H9 (cell line): ENCODE measurements at regions not wholly inside any gene's neighbourhood (a gene's known extent, or its start where the extent isn't known, plus 50 kb on each side); places are given as distances from the start of the nearest gene placed in this dataset.

Experiments used
- DNase-seq: peaks from one replicate; pipeline ENCODE4 v3.0.0-alpha.2; 2017
- H2AFZ ChIP-seq: one replicate; pipeline ENCODE4 v1.6.1; 2013; ENCODE audit warnings: mild to moderate bottlenecking, low read length, control low read depth, moderate library complexity
- H2AK5ac ChIP-seq: 2 replicates; pipeline ENCODE4 v1.6.1; 2013; ENCODE audit warnings: low read length, control low read depth, mixed read lengths; ENCODE audit not compliant: insufficient read length
- H2BK120ac ChIP-seq: one replicate; pipeline ENCODE4 v1.6.1; 2013; ENCODE audit warnings: low read depth, mild to moderate bottlenecking, low read length, control low read depth, inconsistent platforms; ENCODE audit not compliant: poor library complexity, severe bottlenecking
- H2BK12ac ChIP-seq: 2 replicates; pipeline ENCODE4 v1.6.1; 2013; ENCODE audit warnings: low read length, control low read depth, mixed read lengths, low read depth; ENCODE audit not compliant: insufficient read length
- H2BK15ac ChIP-seq: 2 replicates; pipeline ENCODE4 v1.6.1; 2013; ENCODE audit warnings: low read depth, low read length, control low read depth
- H2BK20ac ChIP-seq: one replicate; pipeline ENCODE4 v1.6.1; 2013; ENCODE audit warnings: low read depth, mild to moderate bottlenecking, low read length, control low read depth, inconsistent platforms; ENCODE audit not compliant: poor library complexity, severe bottlenecking
- H2BK5ac ChIP-seq: 2 replicates; pipeline ENCODE4 v1.6.1; 2013; ENCODE audit warnings: low read length, control low read depth, mixed read lengths; ENCODE audit not compliant: insufficient read length
- H3K14ac ChIP-seq: 2 replicates; pipeline ENCODE4 v1.6.1; 2013; ENCODE audit warnings: low read length, control low read depth; ENCODE audit not compliant: insufficient read depth
- H3K18ac ChIP-seq: 2 replicates; pipeline ENCODE4 v1.6.1; 2013; ENCODE audit warnings: low read depth, mild to moderate bottlenecking, mixed read lengths, low read length, control low read depth; ENCODE audit not compliant: insufficient read length
- H3K23ac ChIP-seq: 2 replicates; pipeline ENCODE4 v1.6.1; 2013; ENCODE audit warnings: low read length, control low read depth, mixed read lengths, low read depth; ENCODE audit not compliant: insufficient read length
- H3K23me2 ChIP-seq: 2 replicates; pipeline ENCODE4 v1.6.1; 2013; ENCODE audit warnings: low read depth, mild to moderate bottlenecking, mixed read lengths, low read length, control low read depth; ENCODE audit not compliant: insufficient read length, poor library complexity, severe bottlenecking
- H3K27ac ChIP-seq: 2 replicates; pipeline ENCODE4 v1.5.1; 2013; ENCODE audit warnings: low read length, control low read depth, mixed read lengths, low read depth; ENCODE audit not compliant: insufficient read length
- H3K27me3 ChIP-seq: 2 replicates; pipeline ENCODE4 v1.6.1; 2013; ENCODE audit warnings: low read length, control low read depth, inconsistent platforms; ENCODE audit not compliant: insufficient read depth
- H3K4ac ChIP-seq: 2 replicates; pipeline ENCODE4 v1.6.1; 2013; ENCODE audit warnings: low read depth, mild to moderate bottlenecking, control low read depth, inconsistent platforms, low read length, moderate library complexity
- H3K4me1 ChIP-seq: 2 replicates; pipeline ENCODE4 v1.6.1; 2013; ENCODE audit warnings: low read length, control low read depth, inconsistent platforms; ENCODE audit not compliant: insufficient read depth
- H3K4me2 ChIP-seq: 2 replicates; pipeline ENCODE4 v1.6.1; 2013; ENCODE audit warnings: low read length, control low read depth, mixed read lengths; ENCODE audit not compliant: insufficient read length, insufficient read depth
- H3K56ac ChIP-seq: 2 replicates; pipeline ENCODE4 v1.6.1; 2013; ENCODE audit warnings: low read depth, mild to moderate bottlenecking, mixed read lengths, low read length, control low read depth; ENCODE audit not compliant: insufficient read length
- H3K79me1 ChIP-seq: 2 replicates; pipeline ENCODE4 v1.6.1; 2013; ENCODE audit warnings: low read depth, mild to moderate bottlenecking, moderate library complexity, low read length, control low read depth, inconsistent platforms; ENCODE audit not compliant: insufficient read depth, poor library complexity, severe bottlenecking
- H3K79me2 ChIP-seq: 2 replicates; pipeline ENCODE4 v1.6.1; 2013; ENCODE audit warnings: low read length, control low read depth, inconsistent platforms; ENCODE audit not compliant: insufficient read depth
- H3K9ac ChIP-seq: 2 replicates; pipeline ENCODE4 v1.6.1; 2013; ENCODE audit warnings: low read length, control low read depth, mixed read lengths; ENCODE audit not compliant: insufficient read length; ENCODE audit errors: extremely low read depth
- H3K9me3 ChIP-seq: one replicate; pipeline ENCODE4 v1.6.1; 2013; ENCODE audit warnings: low read depth, low read length, inconsistent platforms; ENCODE audit not compliant: control insufficient read depth
- H3T11ph ChIP-seq: one replicate; pipeline ENCODE4 v1.6.1; 2013; ENCODE audit warnings: mild to moderate bottlenecking, low read length, control low read depth, inconsistent platforms
- H4K20me1 ChIP-seq: one replicate; pipeline ENCODE4 v1.6.1; 2013; ENCODE audit not compliant: control insufficient read depth, insufficient read length, insufficient read depth
- H4K5ac ChIP-seq: 2 replicates; pipeline ENCODE4 v1.6.1; 2013; ENCODE audit warnings: low read depth, mild to moderate bottlenecking, mixed read lengths, low read length, control low read depth; ENCODE audit not compliant: insufficient read length
- H4K8ac ChIP-seq: replicated peaks from 2 replicates; pipeline ENCODE4 v1.6.1; 2013; ENCODE audit warnings: low read length, control low read depth, mixed read lengths, low read depth; ENCODE audit not compliant: insufficient read length
- H4K91ac ChIP-seq: 2 replicates; pipeline ENCODE4 v1.6.1; 2013; ENCODE audit warnings: low read depth, mild to moderate bottlenecking, moderate library complexity, mixed read lengths, low read length, control low read depth; ENCODE audit not compliant: insufficient read length
- H3K27ac Mint-ChIP-seq, 3 experiments: 2 replicates in 2 of 3; 3 replicates in 1 of 3; pipeline ENCODE4 v1.8.0; 2020 to 2021; ENCODE audit warnings: mixed read lengths in 3 of 3, mild to moderate bottlenecking in 1 of 3, moderate library complexity in 1 of 3
- H3K27me3 Mint-ChIP-seq: 2 replicates; pipeline ENCODE4 v1.8.0; 2021; ENCODE audit warnings: low read depth, mild to moderate bottlenecking, moderate library complexity, mixed read lengths
- H3K36me3 Mint-ChIP-seq, 3 experiments: 2 replicates in 2 of 3; 3 replicates in 1 of 3; pipeline ENCODE4 v1.8.0; 2020 to 2021; ENCODE audit warnings: low read depth in 3 of 3, mixed read lengths in 3 of 3; ENCODE audit not compliant: insufficient read depth in 1 of 3
- H3K4me1 Mint-ChIP-seq, 2 experiments: 2 replicates each; pipeline ENCODE4 v1.8.0; 2020; ENCODE audit warnings: mixed read lengths in 2 of 2
- H3K4me3 Mint-ChIP-seq, 2 experiments: 2 replicates in 1 of 2; 3 replicates in 1 of 2; pipeline ENCODE4 v1.8.0; 2020 to 2021; ENCODE audit warnings: mild to moderate bottlenecking in 2 of 2, mixed read lengths in 2 of 2, moderate library complexity in 1 of 2
- H3K9me3 Mint-ChIP-seq, 2 experiments: 2 replicates in 1 of 2; 3 replicates in 1 of 2; pipeline ENCODE4 v1.8.0; 2020; ENCODE audit warnings: mild to moderate bottlenecking in 2 of 2, mixed read lengths in 2 of 2, moderate library complexity in 1 of 2
- WGBS: extraction: QIAGEN DNeasy Blood & Tissue Kit; methylation state at CpG from one replicate; pipeline ENCODE4 v1.1.7; 2013; ENCODE audit warnings: missing lambda C conversion rate, low lambda C conversion rate, mixed read lengths; ENCODE audit not compliant: insufficient read length; ENCODE audit errors: extremely low coverage; 5-methylcytosine and 5-hydroxymethylcytosine counted together
- TF ChIP-seq, protein P1 (sequence below): fragments of 200-600 bp; sonication (generic); conservative IDR thresholded peaks from 3 replicates; pipeline ENCODE4 v1.8.0; 2021; ENCODE audit warnings: antibody characterized with exemption, mild to moderate bottlenecking

DNA sequence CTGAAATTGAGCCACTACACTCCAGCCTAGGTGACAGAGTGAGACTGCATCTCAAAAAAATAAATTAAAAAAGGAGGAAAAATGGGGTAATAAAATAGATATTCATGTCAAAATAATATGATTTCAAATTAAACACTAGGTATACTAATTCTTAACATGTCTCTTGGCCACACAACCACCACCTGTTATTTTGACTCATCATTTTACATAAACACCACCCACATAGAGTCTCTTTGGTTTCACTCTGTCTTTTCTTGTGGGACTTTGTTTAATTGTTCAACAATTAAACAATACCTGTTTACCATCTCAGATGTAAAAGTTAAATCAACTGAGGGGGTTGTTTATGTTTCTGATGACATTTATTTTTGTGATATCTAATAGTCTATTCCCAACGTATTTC, 476.8 kb upstream of the ADGRB3 start:
- Histone ChIP-seq H3K14ac (no peak overlapping the region), H3K79me2 (no peaks in the 10 kb centered on the region), H3K18ac (no peak overlapping the region), H3K56ac (no peak overlapping the region), H3T11ph (no peak overlapping the region), H3K27ac (no peak overlapping the region), H3K4me2 (no peak overlapping the region), H3K27me3 (no peaks in the 10 kb centered on the region), H2BK120ac (no peak overlapping the region), H4K8ac (no peak overlapping the region), H3K23ac (no peak overlapping the region), H2BK15ac (no peak overlapping the region), H2BK12ac (no peak overlapping the region), H4K91ac (no peak overlapping the region), H2BK5ac (no peak overlapping the region), H2AFZ (no peak overlapping the region), H3K9ac (no peak overlapping the region), H3K4ac (no peak overlapping the region), H4K5ac (no peak overlapping the region), H2AK5ac (no peak overlapping the region), H2BK20ac (no peak overlapping the region), H3K9me3 (peaks cover 6% of the 10 kb centered on the region), H3K79me1 (no peaks in the 10 kb centered on the region), H3K23me2 (no peaks in the 10 kb centered on the region), H3K4me1 (no peaks in the 10 kb centered on the region), H4K20me1 (no peaks in the 10 kb centered on the region)
- H3K4me3 Mint-ChIP-seq = no peak overlapping the region
- H3K4me1 Mint-ChIP-seq = no peaks in the 10 kb centered on the region
- peaks cover 16 to 31% (median 23%) of the 10 kb centered on the region in 3 experiments for H3K36me3 Mint-ChIP-seq
- H3K27me3 Mint-ChIP-seq = no peaks in the 10 kb centered on the region; the same call in 1 of the 2 replicates
- WGBS = no CpG with 5 or more reads among the region's 1 CpG
- TF ChIP-seq, protein P1, sequence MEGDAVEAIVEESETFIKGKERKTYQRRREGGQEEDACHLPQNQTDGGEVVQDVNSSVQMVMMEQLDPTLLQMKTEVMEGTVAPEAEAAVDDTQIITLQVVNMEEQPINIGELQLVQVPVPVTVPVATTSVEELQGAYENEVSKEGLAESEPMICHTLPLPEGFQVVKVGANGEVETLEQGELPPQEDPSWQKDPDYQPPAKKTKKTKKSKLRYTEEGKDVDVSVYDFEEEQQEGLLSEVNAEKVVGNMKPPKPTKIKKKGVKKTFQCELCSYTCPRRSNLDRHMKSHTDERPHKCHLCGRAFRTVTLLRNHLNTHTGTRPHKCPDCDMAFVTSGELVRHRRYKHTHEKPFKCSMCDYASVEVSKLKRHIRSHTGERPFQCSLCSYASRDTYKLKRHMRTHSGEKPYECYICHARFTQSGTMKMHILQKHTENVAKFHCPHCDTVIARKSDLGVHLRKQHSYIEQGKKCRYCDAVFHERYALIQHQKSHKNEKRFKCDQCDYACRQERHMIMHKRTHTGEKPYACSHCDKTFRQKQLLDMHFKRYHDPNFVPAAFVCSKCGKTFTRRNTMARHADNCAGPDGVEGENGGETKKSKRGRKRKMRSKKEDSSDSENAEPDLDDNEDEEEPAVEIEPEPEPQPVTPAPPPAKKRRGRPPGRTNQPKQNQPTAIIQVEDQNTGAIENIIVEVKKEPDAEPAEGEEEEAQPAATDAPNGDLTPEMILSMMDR = no peak
- H3K9me3 Mint-ChIP-seq = peaks cover 26 to 28% of the 10 kb centered on the region in 2 experiments
- no peak overlapping the region for H3K27ac Mint-ChIP-seq
- DNase-seq = no peak
